ENCODE measurements at regions not wholly inside any gene's neighbourhood (a gene's known extent, or its start where the extent isn't known, plus 50 kb on each side); places are given as distances from the start of the nearest gene placed in this dataset.

GRCh38 chr1:244998717-244999346, 134.5 kb upstream of the HNRNPU start:
- no peak for DNase-seq (ENCODE audit: low spot score in 2 of 2)
- Histone ChIP-seq H3K27me3 (no peaks in the 10 kb centered on the region), H3K4me1 (no peaks in the 10 kb centered on the region), H3K4me3 (no peak overlapping the region), H3K36me3 (peaks cover 0 to 18% (median 0%) of the 10 kb centered on the region in 3 donors), H3K9me3 (no peaks in the 10 kb centered on the region), H3K27ac (no peak overlapping the region)
- WGBS, 2 donors = 95 to 100% methylated on average over 1 of the region's 1 CpG
- TF ChIP-seq POLR2A (IDR thresholded peaks at IDR 0.05) = no peak
- TF ChIP-seq EP300 (IDR thresholded peaks at IDR 0.05) = no peak
- TF ChIP-seq, protein P1, sequence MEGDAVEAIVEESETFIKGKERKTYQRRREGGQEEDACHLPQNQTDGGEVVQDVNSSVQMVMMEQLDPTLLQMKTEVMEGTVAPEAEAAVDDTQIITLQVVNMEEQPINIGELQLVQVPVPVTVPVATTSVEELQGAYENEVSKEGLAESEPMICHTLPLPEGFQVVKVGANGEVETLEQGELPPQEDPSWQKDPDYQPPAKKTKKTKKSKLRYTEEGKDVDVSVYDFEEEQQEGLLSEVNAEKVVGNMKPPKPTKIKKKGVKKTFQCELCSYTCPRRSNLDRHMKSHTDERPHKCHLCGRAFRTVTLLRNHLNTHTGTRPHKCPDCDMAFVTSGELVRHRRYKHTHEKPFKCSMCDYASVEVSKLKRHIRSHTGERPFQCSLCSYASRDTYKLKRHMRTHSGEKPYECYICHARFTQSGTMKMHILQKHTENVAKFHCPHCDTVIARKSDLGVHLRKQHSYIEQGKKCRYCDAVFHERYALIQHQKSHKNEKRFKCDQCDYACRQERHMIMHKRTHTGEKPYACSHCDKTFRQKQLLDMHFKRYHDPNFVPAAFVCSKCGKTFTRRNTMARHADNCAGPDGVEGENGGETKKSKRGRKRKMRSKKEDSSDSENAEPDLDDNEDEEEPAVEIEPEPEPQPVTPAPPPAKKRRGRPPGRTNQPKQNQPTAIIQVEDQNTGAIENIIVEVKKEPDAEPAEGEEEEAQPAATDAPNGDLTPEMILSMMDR (IDR thresholded peaks at IDR 0.05) = no peak

- Histone ChIP-seq H3K27ac (no peak overlapping the region), H3K36me3 (peaks cover 0 to 22% (median 0%) of the 10 kb centered on the region in 3 donors), H3K9me3 (no peaks in the 10 kb centered on the region), H3K4me1 (no peaks in the 10 kb centered on the region), H3K27me3 (no peaks in the 10 kb centered on the region), H3K4me3 (no peak overlapping the region)
- TF ChIP-seq, protein P1 (IDR thresholded peaks at IDR 0.05) = no peak
- TF ChIP-seq POLR2A (IDR thresholded peaks at IDR 0.05) (no peak), EP300 (IDR thresholded peaks at IDR 0.05) (no peak)
- no peak for DNase-seq (ENCODE audit: low spot score in 2 of 2)
- WGBS, 2 donors = 94 to 96% methylated on average over 11 of the region's 11 CpGs
Measured at GRCh38 chr1:244995602-244996400, 131.5 kb upstream of the HNRNPU start.

DNA sequence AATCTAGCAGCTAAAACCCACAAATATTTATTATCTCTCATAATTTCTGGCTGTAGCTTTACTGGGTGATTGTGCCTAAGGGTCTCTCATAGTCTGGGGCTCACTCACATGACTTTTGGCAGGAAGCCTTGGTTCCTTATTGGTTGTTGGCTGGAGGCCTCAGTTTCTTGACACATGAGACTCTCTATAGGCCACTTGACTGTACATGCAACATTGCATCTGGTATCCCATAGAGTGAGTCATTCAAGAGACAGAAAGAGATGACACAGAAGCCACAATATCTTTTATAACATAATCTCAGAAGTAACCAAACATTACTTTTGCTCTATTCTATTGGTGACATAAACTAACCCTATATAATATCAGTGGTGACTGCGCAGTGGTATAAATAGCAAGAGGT, 128.5 kb upstream of the HNRNPU start:
- no peaks in the 10 kb centered on the region for H3K4me1 ChIP-seq
- no peak for DNase-seq (ENCODE audit: low spot score in 2 of 2)
- no peak for TF ChIP-seq POLR2A (IDR thresholded peaks at IDR 0.05)
- TF ChIP-seq EP300 (IDR thresholded peaks at IDR 0.05) = no peak
- H3K4me3 ChIP-seq = no peak overlapping the region
- WGBS, 2 donors = 0 to 5% methylated on average over 1 of the region's 1 CpG
- no peak overlapping the region for H3K27ac ChIP-seq
- no peaks in the 10 kb centered on the region for H3K9me3 ChIP-seq
- H3K36me3 ChIP-seq = peaks cover 0 to 22% (median 0%) of the 10 kb centered on the region in 3 donors
- H3K27me3 ChIP-seq = no peaks in the 10 kb centered on the region

GRCh38 chr1:244989813-244990212, 125.5 kb upstream of the HNRNPU start:
- H3K27ac ChIP-seq = no peak overlapping the region
- DNase-seq (ENCODE audit: low spot score in 2 of 2) = no peak
- no peaks in the 10 kb centered on the region for H3K9me3 ChIP-seq
- no peaks in the 10 kb centered on the region for H3K27me3 ChIP-seq
- peaks cover 0 to 13% (median 0%) of the 10 kb centered on the region in 3 donors for H3K36me3 ChIP-seq
- no peaks in the 10 kb centered on the region for H3K4me1 ChIP-seq
- no peak overlapping the region for H3K4me3 ChIP-seq
- WGBS, 2 donors = 87 to 88% methylated on average over 7 of the region's 7 CpGs
- TF ChIP-seq, protein P1 (IDR thresholded peaks at IDR 0.05) = no peak
- TF ChIP-seq EP300 (IDR thresholded peaks at IDR 0.05) (no peak), POLR2A (IDR thresholded peaks at IDR 0.05) (no peak)

DNA sequence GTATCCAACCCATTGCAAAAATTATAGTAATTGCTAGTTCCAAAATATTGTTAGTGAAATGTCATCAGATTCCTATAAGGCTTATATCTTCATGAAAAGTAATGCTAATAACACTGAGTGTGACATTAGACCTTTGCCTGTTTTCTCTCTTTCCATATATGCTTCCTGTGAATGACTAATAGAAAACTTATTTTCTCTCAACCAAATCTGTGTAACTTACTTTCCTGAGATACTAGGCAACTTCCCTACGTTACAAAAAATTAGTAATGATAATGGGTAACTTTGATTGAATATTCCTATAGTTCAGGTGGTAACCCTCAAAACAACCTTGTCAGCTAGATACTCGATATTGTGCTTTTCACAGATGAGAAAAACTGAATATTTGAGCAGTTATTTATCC, 124.2 kb upstream of the HNRNPU start:
- TF ChIP-seq EP300 (IDR thresholded peaks at IDR 0.05) = no peak
- TF ChIP-seq, protein P1 (IDR thresholded peaks at IDR 0.05) = no peak
- TF ChIP-seq POLR2A (IDR thresholded peaks at IDR 0.05) = no peak
- H3K36me3 ChIP-seq = peaks cover 0 to 4% (median 0%) of the 10 kb centered on the region in 3 donors
- H3K4me3 ChIP-seq = no peak overlapping the region

More for the DNA sequence above, 124.2 kb upstream of the HNRNPU start:
- no peaks in the 10 kb centered on the region for H3K9me3 ChIP-seq
- H3K4me1 ChIP-seq = no peaks in the 10 kb centered on the region
- no peaks in the 10 kb centered on the region for H3K27me3 ChIP-seq
- no peak for DNase-seq (ENCODE audit: low spot score in 2 of 2)
- 93 to 96% methylated on average over 2 of the region's 2 CpGs for WGBS, 2 donors
- H3K27ac ChIP-seq = no peak overlapping the region

Measured in tibial nerve (tissue), 4 donors.